Stimulated activated CD8-positive, alpha-beta memory T cell treated with anti-CD3 and anti-CD28 coated beads, Interleukin-7, amount 100 ng/mL, for 1 hour (primary cell): ENCODE measurements at regions not wholly inside any gene's neighbourhood (a gene's known extent, or its start where the extent isn't known, plus 50 kb on each side); places are given as distances from the start of the nearest gene placed in this dataset.
"Not testable (repeated sequence)": the region's sequence is repeated elsewhere in the genome, so short reads cannot be mapped to it uniquely, and the experiment has no call there.

Experiments
- DNase-seq, 2 donors: peaks; one replicate each; pipeline ENCODE4 v3.0.0-alpha.2; 2020; ENCODE audit warnings: low read depth in 2 of 2

- DNase-seq, result no peak
These were observed 202.8 kb upstream of the WSB1 start for GRCh38 chr17:27091043-27091497.

GRCh38 chr17:27094179-27094578 is 199.7 kb upstream of the WSB1 start:
- not testable (repeated sequence) for DNase-seq

- DNase-seq, result not testable (repeated sequence)
These were observed 198.1 kb upstream of the WSB1 start for GRCh38 chr17:27095821-27096220.

GRCh38 chr17:27099266-27099665 is 194.6 kb upstream of the WSB1 start:
- DNase-seq, result not testable (repeated sequence)

- not testable (repeated sequence) for DNase-seq
These were observed 189.2 kb upstream of the WSB1 start for GRCh38 chr17:27104605-27105221.

GRCh38 chr17:27105636-27106035 is 188.3 kb upstream of the WSB1 start:
- no peak for DNase-seq

GRCh38 chr17:27106347-27106981 is 187.4 kb upstream of the WSB1 start:
- no peak for DNase-seq

- DNase-seq, result no peak
These were observed 186.9 kb upstream of the WSB1 start for GRCh38 chr17:27106982-27107360.

- DNase-seq, result not testable (repeated sequence)
These were observed 186.3 kb upstream of the WSB1 start for GRCh38 chr17:27107386-27108328.

GRCh38 chr17:27109346-27109745 is 184.6 kb upstream of the WSB1 start:
- DNase-seq, result no peak

- DNase-seq, result no peak
These were observed 140.9 kb upstream of the WSB1 start for GRCh38 chr17:27153005-27153404.

GRCh38 chr17:27155866-27156265 is 138.0 kb upstream of the WSB1 start:
- DNase-seq, result no peak

- DNase-seq, result no peak
These were observed 136.6 kb upstream of the WSB1 start for GRCh38 chr17:27157297-27157696.

- DNase-seq, result no peak
These were observed 136.0 kb upstream of the WSB1 start for GRCh38 chr17:27157898-27158297.

GRCh38 chr17:27158382-27158781 is 135.5 kb upstream of the WSB1 start:
- no peak for DNase-seq

GRCh38 chr17:27180322-27180721 is 113.6 kb upstream of the WSB1 start:
- no peak for DNase-seq

GRCh38 chr17:27181379-27181925 is 112.5 kb upstream of the WSB1 start:
- DNase-seq, result not testable (repeated sequence)

GRCh38 chr17:27181935-27182334 is 112.0 kb upstream of the WSB1 start:
- DNase-seq, result no peak

- not testable (repeated sequence) for DNase-seq
These were observed 96.4 kb upstream of the WSB1 start for GRCh38 chr17:27197505-27197904.

- no peak for DNase-seq
These were observed 94.0 kb upstream of the WSB1 start for GRCh38 chr17:27199948-27200347.

GRCh38 chr17:27200476-27200875 is 93.4 kb upstream of the WSB1 start:
- DNase-seq, result no peak

- DNase-seq, result no peak
These were observed 90.7 kb upstream of the WSB1 start for GRCh38 chr17:27203241-27203640.
